HG03571 (cell line): ENCODE measurements at regions not wholly inside any gene's neighbourhood (a gene's known extent, or its start where the extent isn't known, plus 50 kb on each side); places are given as distances from the start of the nearest gene placed in this dataset.
"Not testable (repeated sequence)": the region's sequence is repeated elsewhere in the genome, so short reads cannot be mapped to it uniquely, and the experiment has no call there.

ENCODE experiments used
- ATAC-seq: cut with Tn5 transposase; IDR thresholded peaks from one replicate; pipeline ENCODE4 v1.9.1; 2021; ENCODE audit not compliant: unreplicated experiment

GRCh38 chr10:105596749-105597148 is 955.7 kb downstream of the SORCS3 start:
- no peak for ATAC-seq

DNA sequence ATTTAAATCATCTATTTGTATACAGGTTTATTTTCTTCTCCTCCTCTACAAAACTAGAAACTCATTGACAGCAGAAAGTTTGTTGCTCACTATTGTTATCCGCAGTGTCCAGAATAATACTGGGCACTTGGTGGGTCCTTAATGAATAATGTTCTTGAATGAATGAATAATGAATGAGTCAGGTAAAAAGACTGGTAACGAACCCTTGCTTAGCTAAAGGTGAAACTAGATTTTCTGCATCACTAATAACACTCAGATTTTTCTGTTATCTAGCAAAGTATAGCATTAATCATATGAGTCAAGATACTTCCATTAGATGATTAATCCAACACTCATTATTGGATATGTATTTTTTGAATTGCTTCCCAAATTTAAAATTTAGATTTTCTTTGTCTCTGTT is 953.2 kb downstream of the SORCS3 start:
- ATAC-seq = no peak

DNA sequence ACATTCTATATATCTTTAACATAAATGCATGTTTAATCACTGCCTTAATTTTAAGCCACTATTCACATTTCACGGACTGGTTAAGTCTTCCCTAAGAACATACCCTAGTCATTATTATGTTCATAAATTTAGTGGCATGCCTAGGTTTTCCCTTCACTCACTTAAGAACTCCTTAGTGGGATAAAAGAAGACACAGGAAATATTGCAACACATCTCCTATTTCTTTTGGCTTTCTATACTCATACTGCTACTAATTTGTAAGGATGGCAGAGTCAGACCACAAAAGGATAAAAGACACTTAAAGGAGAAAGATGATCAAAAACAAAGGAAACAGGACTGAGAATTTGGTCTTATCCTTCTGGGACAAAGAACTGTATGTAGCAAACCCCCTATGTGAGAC is 951.4 kb downstream of the SORCS3 start:
- no peak for ATAC-seq

- no peak for ATAC-seq
These were observed 945.5 kb downstream of the SORCS3 start for GRCh38 chr10:105586451-105587098.

DNA sequence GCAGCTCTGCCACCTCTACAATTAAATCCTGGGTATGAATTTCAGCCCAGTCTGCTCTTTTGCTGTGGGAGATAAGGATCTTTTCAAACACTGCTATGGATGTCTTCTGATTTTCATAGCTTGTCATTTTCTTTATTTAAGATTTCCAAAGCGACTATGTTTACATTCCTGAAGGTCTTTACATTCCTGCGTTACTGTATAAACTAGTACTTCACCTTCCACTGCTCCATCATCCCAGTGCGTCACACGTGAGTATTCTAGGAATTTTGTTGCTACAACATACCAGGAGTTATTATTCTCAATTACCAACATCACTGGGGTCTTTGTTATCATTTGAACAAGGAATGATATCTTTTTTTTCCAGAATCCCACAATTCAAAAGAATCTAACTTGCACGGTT is 944.7 kb downstream of the SORCS3 start:
- ATAC-seq = no peak

- no peak for ATAC-seq
These were observed 944.1 kb downstream of the SORCS3 start for GRCh38 chr10:105585171-105585570.

GRCh38 chr10:105579112-105579511 is 938.0 kb downstream of the SORCS3 start:
- no peak for ATAC-seq

- no peak for ATAC-seq
These were observed 936.9 kb downstream of the SORCS3 start for GRCh38 chr10:105577865-105578607.

GRCh38 chr10:105559333-105560097 is 918.4 kb downstream of the SORCS3 start:
- no peak for ATAC-seq

DNA sequence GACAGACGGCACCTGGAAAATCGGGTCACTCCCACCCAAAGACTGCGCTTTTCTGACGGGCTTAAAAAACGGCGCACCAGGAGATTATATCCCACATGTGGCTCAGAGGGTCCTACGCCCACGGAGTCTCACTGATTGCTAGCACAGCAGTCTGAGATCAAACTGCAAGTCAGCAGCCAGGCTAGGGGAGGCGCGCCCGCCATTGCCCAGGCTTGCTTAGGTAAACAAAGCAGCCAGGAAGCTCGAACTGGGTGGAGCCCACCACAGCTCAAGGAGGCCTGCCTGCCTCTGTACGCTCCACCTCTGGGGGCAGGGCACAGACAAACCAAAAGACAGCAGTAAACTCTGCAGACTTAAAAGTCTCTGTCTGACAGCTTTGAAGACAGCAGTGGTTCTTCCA is 909.4 kb downstream of the SORCS3 start:
- ATAC-seq = not testable (repeated sequence)

GRCh38 chr10:105549731-105550130 is 908.6 kb downstream of the SORCS3 start:
- ATAC-seq = no peak

DNA sequence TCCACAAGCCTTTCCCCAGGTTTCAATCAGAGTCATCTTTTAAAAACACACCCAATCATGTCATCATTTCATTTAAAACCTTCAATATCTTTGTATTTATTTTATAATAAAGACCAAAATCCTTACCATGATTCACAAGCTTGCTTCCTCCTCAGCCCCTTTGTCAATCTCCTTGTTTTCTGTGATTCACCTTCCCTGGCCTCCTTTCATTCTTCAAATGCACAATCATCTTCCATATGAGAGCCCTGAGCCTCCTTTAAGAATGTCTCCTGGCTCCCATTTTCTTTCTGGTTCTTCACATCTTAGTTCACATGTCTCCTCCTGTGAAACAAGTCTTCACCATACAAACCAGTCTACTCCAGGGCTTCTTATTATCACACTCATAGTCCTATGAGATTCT is 904.0 kb downstream of the SORCS3 start:
- no peak for ATAC-seq

DNA sequence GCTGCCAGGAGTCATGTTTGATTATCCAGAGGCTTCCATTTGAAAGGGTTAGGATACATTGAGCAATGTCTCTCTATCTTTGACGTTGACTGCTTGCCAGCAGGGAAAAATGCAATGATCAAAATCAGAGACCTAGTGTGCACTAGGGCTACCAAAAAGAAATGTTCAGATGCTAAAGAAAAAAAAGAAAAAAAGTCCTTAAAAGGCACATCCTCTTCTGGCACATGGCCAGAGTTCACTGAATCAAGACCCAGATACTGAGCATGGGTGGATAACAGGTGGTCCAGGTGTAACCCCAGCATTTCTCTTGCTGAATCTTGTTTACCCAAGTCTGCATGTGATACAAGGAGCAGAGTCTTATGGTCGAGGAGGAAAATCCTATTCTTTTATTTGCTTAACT is 899.3 kb downstream of the SORCS3 start:
- ATAC-seq = no peak

GRCh38 chr10:105538874-105539273 is 897.8 kb downstream of the SORCS3 start:
- ATAC-seq = no peak

- ATAC-seq = no peak
These were observed 894.4 kb downstream of the SORCS3 start for GRCh38 chr10:105535478-105535877.

DNA sequence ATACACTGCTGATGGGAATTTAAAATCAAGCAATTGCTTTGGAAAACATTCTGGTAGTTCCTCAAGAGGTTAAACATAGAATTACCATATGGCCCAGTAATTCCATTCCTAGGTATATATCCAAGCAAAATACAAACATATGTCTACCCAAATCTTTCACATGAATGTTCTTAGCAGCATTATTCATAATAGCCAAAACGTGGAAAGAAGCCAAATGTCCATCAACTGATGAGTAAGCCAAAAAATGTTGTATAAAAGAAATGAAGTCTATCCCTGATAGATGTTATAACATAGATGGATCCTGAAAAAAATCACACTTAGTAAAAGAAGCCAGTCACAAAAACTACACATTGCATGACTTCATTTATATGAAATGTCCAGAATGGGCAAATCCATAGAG is 893.0 kb downstream of the SORCS3 start:
- no peak for ATAC-seq

DNA sequence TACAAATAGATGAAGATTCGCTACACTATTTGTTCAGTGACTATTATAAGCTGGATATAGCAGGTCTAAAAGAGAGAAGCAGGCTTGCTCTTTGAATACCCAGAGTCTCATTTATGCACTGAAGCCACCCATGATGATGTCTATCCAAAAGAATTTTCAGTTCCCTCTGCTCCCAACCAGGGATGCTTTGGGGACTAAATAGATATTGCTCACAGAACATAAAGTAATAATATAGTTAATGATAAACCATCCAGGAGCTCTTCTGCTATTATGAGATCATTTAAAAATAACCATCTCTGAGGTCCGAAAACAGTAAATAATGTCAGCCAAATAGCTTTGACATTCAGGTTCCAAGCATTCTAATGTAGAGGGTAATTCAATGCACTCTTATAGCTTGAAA is 875.4 kb downstream of the SORCS3 start:
- no peak for ATAC-seq

GRCh38 chr10:105514106-105514505 is 873.0 kb downstream of the SORCS3 start:
- ATAC-seq = no peak

DNA sequence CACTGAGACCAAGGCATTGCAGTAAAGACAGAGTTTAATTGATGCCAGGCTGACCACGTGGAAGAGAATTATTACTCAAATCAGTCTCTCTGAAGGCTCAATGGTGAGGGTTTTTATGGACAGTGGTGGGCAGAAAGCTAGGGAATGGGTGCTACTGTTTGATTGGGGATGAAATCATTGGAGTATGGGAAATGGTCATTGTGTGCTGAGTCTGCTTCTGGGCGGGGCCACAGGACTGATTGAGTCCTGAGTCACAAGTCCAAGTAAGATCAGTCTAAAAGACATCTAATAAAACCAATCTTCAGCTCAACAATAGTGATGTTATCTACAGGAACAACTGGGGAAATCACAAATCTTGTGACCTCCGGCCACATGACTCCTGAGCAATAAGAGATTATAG is 868.4 kb downstream of the SORCS3 start:
- ATAC-seq = no peak

DNA sequence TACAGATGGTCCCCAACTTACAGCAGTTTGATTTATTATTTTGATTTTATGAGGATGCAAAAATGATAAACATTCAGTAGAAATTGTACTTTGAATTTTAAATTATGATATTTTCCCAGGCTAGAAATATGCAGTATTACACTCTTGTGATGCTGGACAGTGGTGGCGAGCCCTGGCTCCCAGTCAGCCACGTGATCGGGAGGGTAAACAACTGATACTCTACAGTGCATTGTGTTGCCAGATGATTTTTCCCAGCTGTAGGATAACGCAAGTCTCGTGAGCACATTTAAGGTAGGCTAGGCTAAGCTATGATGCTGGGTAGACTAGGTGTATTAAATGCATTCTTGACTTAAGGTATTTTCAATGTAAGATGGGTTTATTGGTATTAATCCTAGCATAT is 865.2 kb downstream of the SORCS3 start:
- ATAC-seq = no peak

DNA sequence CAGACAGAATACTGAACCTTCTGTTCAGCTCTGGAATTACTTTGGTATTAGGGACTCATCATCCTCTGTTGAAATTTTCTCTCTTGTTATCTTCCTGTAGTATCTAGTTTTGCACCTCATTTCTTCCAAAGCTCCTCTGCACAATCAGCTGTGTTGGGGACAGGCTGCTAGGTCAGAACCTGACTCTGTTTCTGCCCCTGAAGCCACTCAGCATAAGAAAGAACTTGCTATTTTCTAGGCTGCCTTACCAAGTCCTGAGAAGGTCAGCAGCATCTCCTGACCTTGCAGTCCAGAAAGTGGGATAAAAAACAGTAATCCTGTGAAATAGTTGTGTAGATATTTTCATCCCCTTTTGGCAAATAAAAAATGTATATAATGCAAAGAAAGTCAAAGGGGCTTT is 862.6 kb downstream of the SORCS3 start:
- no peak for ATAC-seq

GRCh38 chr10:105502058-105502457 is 861.0 kb downstream of the SORCS3 start:
- ATAC-seq = no peak
